ENCODE measurements at regions not wholly inside any gene's neighbourhood (a gene's known extent, or its start where the extent isn't known, plus 50 kb on each side); places are given as distances from the start of the nearest gene placed in this dataset.

GRCh38 chr10:52992567-52992966 lies 220.0 kb upstream of the MBL2 start:
- TF ChIP-seq CTCF (IDR thresholded peaks at IDR 0.05; ENCODE audit: insufficient read depth, low read length), result no peak

DNA sequence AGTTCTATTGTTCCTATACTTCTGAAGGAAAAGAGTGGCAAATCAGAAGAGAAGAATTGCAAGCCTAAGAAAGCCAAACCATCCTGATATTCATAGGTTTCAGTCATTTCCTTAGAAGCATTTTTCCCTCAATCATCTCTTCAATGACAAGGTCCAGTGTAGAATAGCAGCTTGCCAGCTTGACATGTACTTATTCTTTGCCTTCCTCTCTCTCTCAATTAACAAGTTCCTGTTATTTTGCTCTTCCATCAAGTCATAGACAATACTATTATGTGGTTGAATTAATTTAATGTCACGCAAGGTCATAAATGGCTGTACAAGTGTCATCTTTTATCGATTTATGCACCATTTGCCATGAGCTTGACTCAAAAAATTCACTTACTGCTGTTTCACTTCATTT lies 216.3 kb upstream of the MBL2 start:
- no peak for TF ChIP-seq CTCF (IDR thresholded peaks at IDR 0.05; ENCODE audit: insufficient read depth, low read length)
- no peak overlapping the region for H3K4me3 ChIP-seq (ENCODE audit: low read depth, low read length)
- DNase-seq (ENCODE audit: low read depth), result no peak

More at GRCh38 chr10:52992567-52992966, 220.0 kb upstream of the MBL2 start:
- no peak overlapping the region for H3K4me3 ChIP-seq (ENCODE audit: low read depth, low read length)
- DNase-seq (ENCODE audit: low read depth), result no peak

GRCh38 chr10:52986125-52986524 lies 213.5 kb upstream of the MBL2 start:
- H3K4me3 ChIP-seq (ENCODE audit: low read depth, low read length), result no peak overlapping the region
- DNase-seq (ENCODE audit: low read depth), result no peak
- TF ChIP-seq CTCF (IDR thresholded peaks at IDR 0.05; ENCODE audit: insufficient read depth, low read length), result no peak

DNA sequence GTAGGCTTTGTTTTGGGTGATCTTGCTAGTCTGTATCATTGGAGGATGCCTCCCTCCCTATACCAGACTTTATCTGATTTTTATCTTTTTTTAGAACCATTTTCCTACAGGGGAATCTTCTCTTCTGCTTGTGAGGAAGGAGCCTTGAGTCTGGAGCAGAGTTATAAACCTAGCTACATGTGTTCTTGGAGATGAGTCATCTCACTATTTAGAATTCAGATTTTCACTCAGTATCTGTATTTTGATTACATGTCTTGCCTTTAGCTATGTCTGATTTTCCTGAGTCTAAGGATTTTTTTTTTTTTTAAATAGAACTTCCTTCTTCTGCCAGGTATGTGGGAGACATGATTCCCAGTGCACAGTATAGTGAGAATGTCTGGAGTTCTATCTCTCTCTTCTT lies 211.6 kb upstream of the MBL2 start:
- no peak for DNase-seq (ENCODE audit: low read depth)
- no peak overlapping the region for H3K4me3 ChIP-seq (ENCODE audit: low read depth, low read length)
- no peak for TF ChIP-seq CTCF (IDR thresholded peaks at IDR 0.05; ENCODE audit: insufficient read depth, low read length)

GRCh38 chr10:52979295-52979990 lies 206.9 kb upstream of the MBL2 start:
- DNase-seq (ENCODE audit: low read depth), result no peak
- H3K4me3 ChIP-seq (ENCODE audit: low read depth, low read length), result no peak overlapping the region
- no peak for TF ChIP-seq CTCF (IDR thresholded peaks at IDR 0.05; ENCODE audit: insufficient read depth, low read length)

- no peak overlapping the region for H3K4me3 ChIP-seq (ENCODE audit: low read depth, low read length)
- no peak for TF ChIP-seq CTCF (IDR thresholded peaks at IDR 0.05; ENCODE audit: insufficient read depth, low read length)
- no peak for DNase-seq (ENCODE audit: low read depth)
Measured at GRCh38 chr10:52977581-52977980, 205.0 kb upstream of the MBL2 start.

All from fibroblast of the aortic adventitia (primary cell).